PFSK-1 (cell line): ENCODE measurements at regions not wholly inside any gene's neighbourhood (a gene's known extent, or its start where the extent isn't known, plus 50 kb on each side); places are given as distances from the start of the nearest gene placed in this dataset.

Experiments used
- POLR2AphosphoS5 ChIP-seq: IDR thresholded peaks from 2 replicates; pipeline ENCODE4 v1.6.1; 2012; ENCODE audit warnings: low read depth, mild to moderate bottlenecking, control low read depth, low read length, moderate library complexity
- SIN3A ChIP-seq: IDR thresholded peaks from 2 replicates; pipeline ENCODE4 v1.6.1; 2012; ENCODE audit warnings: mild to moderate bottlenecking, low read length, moderate library complexity, borderline replicate concordance; ENCODE audit not compliant: insufficient read depth
- TF ChIP-seq, protein P1 (sequence below), 2 experiments: IDR thresholded peaks; 2 replicates each; pipeline versions ENCODE4 v1.6.1 to v1.8.0; 2011 to 2012; ENCODE audit warnings: low read depth in 2 of 2, low read length in 2 of 2, control low read depth in 1 of 2, inconsistent platforms in 1 of 2, mild to moderate bottlenecking in 1 of 2, moderate library complexity in 1 of 2; ENCODE audit not compliant: insufficient read depth in 1 of 2

DNA sequence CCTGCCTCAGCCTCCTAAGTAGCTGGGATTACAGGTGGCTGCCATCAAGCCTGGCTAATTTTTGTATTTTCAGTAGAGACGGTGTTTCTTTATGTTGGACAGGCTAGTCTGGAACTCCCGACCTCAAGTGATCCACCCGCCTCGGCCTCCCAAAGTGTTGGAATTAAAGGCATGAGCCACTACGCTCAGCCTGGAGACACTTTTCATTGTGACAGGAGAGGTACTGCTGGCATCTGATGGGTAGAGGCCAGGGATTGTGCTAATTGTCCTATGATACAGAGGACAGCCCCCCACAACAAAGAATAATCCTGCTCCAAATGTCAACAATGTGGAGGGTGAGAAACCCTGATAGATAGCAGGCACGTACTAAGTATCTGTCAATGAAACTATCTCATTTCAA lies 91.3 kb upstream of the SLC25A48 start:
- TF ChIP-seq POLR2AphosphoS5 (no peak), SIN3A (no peak)
- TF ChIP-seq, protein P1, sequence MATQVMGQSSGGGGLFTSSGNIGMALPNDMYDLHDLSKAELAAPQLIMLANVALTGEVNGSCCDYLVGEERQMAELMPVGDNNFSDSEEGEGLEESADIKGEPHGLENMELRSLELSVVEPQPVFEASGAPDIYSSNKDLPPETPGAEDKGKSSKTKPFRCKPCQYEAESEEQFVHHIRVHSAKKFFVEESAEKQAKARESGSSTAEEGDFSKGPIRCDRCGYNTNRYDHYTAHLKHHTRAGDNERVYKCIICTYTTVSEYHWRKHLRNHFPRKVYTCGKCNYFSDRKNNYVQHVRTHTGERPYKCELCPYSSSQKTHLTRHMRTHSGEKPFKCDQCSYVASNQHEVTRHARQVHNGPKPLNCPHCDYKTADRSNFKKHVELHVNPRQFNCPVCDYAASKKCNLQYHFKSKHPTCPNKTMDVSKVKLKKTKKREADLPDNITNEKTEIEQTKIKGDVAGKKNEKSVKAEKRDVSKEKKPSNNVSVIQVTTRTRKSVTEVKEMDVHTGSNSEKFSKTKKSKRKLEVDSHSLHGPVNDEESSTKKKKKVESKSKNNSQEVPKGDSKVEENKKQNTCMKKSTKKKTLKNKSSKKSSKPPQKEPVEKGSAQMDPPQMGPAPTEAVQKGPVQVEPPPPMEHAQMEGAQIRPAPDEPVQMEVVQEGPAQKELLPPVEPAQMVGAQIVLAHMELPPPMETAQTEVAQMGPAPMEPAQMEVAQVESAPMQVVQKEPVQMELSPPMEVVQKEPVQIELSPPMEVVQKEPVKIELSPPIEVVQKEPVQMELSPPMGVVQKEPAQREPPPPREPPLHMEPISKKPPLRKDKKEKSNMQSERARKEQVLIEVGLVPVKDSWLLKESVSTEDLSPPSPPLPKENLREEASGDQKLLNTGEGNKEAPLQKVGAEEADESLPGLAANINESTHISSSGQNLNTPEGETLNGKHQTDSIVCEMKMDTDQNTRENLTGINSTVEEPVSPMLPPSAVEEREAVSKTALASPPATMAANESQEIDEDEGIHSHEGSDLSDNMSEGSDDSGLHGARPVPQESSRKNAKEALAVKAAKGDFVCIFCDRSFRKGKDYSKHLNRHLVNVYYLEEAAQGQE (IDR thresholded peaks at IDR 0.05; ENCODE audit: insufficient read depth in 1 of 2, low read depth in 2 of 2, low read length in 2 of 2), result no peak
